ENCODE measurements at regions not wholly inside any gene's neighbourhood (a gene's known extent, or its start where the extent isn't known, plus 50 kb on each side); places are given as distances from the start of the nearest gene placed in this dataset.

- H3K4me3 ChIP-seq (ENCODE audit: low read depth, low read length), result no peak overlapping the region
- TF ChIP-seq, protein P1, sequence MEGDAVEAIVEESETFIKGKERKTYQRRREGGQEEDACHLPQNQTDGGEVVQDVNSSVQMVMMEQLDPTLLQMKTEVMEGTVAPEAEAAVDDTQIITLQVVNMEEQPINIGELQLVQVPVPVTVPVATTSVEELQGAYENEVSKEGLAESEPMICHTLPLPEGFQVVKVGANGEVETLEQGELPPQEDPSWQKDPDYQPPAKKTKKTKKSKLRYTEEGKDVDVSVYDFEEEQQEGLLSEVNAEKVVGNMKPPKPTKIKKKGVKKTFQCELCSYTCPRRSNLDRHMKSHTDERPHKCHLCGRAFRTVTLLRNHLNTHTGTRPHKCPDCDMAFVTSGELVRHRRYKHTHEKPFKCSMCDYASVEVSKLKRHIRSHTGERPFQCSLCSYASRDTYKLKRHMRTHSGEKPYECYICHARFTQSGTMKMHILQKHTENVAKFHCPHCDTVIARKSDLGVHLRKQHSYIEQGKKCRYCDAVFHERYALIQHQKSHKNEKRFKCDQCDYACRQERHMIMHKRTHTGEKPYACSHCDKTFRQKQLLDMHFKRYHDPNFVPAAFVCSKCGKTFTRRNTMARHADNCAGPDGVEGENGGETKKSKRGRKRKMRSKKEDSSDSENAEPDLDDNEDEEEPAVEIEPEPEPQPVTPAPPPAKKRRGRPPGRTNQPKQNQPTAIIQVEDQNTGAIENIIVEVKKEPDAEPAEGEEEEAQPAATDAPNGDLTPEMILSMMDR (IDR thresholded peaks at IDR 0.05; ENCODE audit: control insufficient read depth, extremely low read depth, insufficient read depth), result no peak
- peak; percentile 14 for DNase-seq (ENCODE audit: low read depth)
Measured at GRCh38 chr14:82451675-82452074, 918.0 kb upstream of the SEL1L start.

GRCh38 chr14:82482345-82482744 is 948.7 kb upstream of the SEL1L start:
- TF ChIP-seq, protein P1 (IDR thresholded peaks at IDR 0.05; ENCODE audit: control insufficient read depth, extremely low read depth, insufficient read depth), result no peak
- no peak for DNase-seq (ENCODE audit: low read depth)
- H3K4me3 ChIP-seq (ENCODE audit: low read depth, low read length), result no peak overlapping the region

- TF ChIP-seq, protein P1 (IDR thresholded peaks at IDR 0.05; ENCODE audit: control insufficient read depth, extremely low read depth, insufficient read depth), result no peak
- H3K4me3 ChIP-seq (ENCODE audit: low read depth, low read length), result no peak overlapping the region
- no peak for DNase-seq (ENCODE audit: low read depth)
Measured at GRCh38 chr14:82488473-82488872, 954.8 kb upstream of the SEL1L start.

- DNase-seq (ENCODE audit: low read depth), result no peak
- H3K4me3 ChIP-seq (ENCODE audit: low read depth, low read length), result no peak overlapping the region
- TF ChIP-seq, protein P1 (IDR thresholded peaks at IDR 0.05; ENCODE audit: control insufficient read depth, extremely low read depth, insufficient read depth), result no peak
Measured at GRCh38 chr14:82490397-82490796, 956.7 kb upstream of the SEL1L start.

GRCh38 chr14:82492157-82492556 is 958.5 kb upstream of the SEL1L start:
- no peak for DNase-seq (ENCODE audit: low read depth)
- TF ChIP-seq, protein P1 (IDR thresholded peaks at IDR 0.05; ENCODE audit: control insufficient read depth, extremely low read depth, insufficient read depth), result no peak
- H3K4me3 ChIP-seq (ENCODE audit: low read depth, low read length), result no peak overlapping the region

DNA sequence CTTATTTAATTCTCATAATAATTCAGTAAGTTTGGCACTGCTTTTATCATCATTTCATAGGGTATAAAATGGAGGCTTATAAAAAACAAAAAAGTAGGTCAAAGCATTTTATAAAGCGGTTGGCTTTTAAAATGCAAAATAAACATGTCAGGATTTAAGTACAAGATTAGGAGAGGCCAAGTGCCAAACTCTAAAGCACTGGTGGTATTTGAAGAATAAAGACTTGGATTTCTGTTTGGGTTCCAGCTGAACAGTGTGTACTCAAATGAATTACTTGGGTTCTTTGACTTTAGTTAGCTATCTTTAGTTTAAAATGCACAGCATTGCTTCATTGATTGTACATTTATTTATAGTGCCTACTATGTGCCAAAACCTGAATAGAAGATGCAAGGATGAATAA is 966.6 kb upstream of the SEL1L start:
- no peak overlapping the region for H3K4me3 ChIP-seq (ENCODE audit: low read depth, low read length)
- no peak for DNase-seq (ENCODE audit: low read depth)
- TF ChIP-seq, protein P1 (IDR thresholded peaks at IDR 0.05; ENCODE audit: control insufficient read depth, extremely low read depth, insufficient read depth), result no peak

GRCh38 chr14:82501554-82501953 is 967.9 kb upstream of the SEL1L start:
- no peak overlapping the region for H3K4me3 ChIP-seq (ENCODE audit: low read depth, low read length)
- TF ChIP-seq, protein P1 (IDR thresholded peaks at IDR 0.05; ENCODE audit: control insufficient read depth, extremely low read depth, insufficient read depth), result no peak
- no peak for DNase-seq (ENCODE audit: low read depth)

All from LNCaP clone FGC (cell line).